Hematopoietic multipotent progenitor cell (in vitro differentiated cells): ENCODE measurements at regions not wholly inside any gene's neighbourhood (a gene's known extent, or its start where the extent isn't known, plus 50 kb on each side); places are given as distances from the start of the nearest gene placed in this dataset. TPM values are rescaled to one million over a fixed set of nuclear protein-coding genes. Genes with fewer than 3 reads are reported as not detected.

Source experiments
- DNase-seq, 3 donors: peaks; one replicate each; pipeline ENCODE4 v3.0.0-alpha.2; 2011 to 2015; ENCODE audit warnings: low read depth in 2 of 3, low spot score in 2 of 3
- small RNA-seq: library from RNA; depleted of rRNA; stranded (forward); fragments of <200 nt; gene quantifications from one replicate; pipeline ENCODE3, GENCODE V24; 2012

DNA sequence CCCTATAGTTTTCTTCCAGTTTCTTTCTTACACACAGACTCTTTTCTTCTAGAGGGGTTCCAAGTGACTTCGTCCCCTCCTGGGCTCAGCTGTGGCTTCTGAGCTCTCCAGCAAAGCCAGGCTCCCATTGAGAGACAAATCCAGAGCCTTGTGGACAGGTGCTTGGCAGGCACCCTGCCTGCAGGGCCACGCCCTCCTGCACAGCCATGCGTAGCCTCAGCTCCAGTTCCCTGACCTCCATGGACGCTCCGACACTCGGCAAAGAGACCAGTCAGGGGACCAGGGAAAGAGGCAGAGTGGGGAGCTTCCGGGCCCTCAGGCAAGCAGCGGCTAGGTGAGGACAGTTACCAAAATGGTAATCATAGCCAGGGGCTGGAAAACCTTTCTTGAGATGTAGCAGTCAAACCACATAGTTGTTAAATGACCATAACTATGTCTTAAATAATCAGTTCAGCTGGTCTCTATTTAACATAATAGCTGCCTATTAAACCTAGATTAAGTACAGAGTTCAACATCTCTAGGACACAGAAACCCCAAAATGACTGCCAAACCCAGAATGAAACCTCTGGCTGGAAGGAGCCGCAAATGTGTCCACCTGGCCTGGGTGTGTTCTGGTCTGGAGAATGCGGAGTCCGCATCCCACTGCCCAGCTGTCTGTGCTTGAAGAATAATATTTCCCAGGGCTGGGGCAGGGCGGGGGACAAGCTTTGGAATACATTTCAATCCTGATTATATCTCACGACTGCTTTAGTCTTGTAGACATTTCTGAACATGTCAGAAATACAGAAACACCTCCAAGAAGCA lies 69.3 kb upstream of the RGMA start:
- no peak for DNase-seq

DNA sequence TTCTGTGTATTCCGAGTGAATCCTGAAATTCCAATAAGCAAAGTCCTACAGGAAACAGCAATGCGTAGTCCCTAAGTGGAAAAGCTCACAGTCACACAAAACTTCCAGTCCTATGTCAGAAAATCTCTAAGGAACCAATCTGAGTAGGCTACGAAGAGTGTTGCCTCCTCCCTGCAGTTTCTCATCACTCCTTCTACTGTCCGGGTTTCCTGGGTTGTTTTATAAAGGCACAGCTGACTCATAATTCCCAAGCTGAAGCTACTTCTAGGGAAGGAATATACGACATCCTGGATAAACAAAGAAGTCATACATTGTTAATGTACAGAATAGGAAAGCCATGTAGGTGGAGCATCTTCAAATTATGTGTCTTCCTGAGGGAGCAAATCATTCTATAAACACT lies 65.7 kb upstream of the RGMA start:
- DNase-seq, result no peak

DNA sequence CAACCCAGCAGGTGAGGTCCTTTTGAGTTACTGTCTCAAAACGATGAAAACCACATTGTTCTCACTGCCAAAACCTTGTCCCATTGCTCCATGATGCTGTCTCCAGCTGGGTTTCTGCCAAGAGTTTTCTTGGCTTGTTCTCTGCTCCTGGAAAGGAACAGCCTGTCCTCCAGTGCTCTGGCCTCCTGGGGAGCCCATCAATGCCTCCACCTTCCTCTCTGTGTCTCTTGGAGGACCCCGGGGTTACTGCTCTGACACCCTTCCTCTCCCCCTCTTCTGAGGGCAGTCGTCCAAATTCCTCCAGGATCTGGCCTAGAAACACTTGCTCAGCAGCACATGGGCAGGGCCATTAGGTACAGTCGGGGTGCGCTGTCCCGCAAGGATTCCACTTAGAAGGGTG lies 63.9 kb upstream of the RGMA start:
- DNase-seq, result no peak

DNA sequence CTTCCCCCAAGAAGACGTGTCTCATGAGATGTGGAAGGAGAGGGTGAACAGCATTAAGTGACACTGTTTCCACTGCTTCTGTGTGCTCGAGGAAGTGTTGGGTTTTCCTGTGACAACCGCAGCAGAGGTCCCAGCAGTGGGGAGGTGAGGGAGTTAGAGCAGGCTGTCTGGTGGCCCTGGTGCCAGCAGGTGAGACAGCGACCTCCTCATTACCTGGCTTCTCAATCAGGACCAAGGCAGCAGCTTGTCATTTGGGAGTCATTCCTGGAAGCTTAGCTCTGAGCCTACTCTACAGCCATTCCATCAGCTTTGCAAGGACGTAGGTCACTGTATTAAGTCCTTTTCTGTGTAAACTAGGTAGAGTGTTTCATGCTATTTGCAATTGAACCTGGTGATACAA lies 63.3 kb upstream of the RGMA start:
- peak in 2 of 3 donors; percentile 6 to 36 for DNase-seq

DNA sequence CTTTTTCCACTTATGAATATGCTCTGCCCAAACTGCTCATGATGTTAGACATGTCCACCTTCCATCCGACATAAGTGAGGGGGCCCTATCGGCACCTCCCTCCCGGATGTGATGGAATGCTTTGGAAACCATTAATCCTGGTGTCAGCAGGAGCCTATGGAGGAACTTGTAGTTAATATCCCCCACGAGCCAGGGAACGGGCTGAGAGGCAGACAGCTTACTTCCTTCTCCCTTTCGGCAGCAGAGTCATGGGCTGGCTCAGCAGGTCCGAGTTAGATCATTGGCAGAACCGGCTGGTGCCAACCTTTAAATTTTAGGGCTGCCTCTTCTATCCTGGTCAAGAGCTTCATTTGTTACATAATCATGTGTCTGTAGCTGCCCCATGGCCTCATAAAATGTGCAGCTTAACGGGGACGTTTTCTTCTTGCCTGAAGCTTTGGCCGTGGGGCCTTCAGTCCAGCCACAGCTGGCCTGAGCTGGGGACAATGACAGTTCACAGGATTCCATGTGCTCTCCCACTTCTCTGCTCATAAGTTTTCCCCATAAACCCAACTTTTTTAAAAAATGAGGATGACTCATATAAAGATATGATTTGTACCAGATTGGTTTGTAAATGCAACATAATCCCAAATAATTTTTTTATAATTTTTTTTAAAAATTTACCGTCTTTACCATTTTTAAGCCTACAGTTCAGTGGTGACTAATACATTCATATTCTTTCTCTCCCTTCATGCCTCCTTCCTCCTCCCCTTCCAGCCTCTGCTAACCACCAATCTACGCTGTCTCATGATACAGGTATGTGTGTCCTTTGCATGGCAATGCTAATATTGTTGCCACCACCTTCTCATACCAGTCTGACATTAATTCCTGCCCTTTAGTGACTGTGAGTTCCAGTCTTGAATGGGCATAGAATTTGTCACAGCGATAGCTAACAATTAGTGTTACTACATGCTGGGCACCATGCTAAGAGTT lies 62.2 kb upstream of the RGMA start:
- peak in 1 of 3 donors; percentile 22 for DNase-seq

DNA sequence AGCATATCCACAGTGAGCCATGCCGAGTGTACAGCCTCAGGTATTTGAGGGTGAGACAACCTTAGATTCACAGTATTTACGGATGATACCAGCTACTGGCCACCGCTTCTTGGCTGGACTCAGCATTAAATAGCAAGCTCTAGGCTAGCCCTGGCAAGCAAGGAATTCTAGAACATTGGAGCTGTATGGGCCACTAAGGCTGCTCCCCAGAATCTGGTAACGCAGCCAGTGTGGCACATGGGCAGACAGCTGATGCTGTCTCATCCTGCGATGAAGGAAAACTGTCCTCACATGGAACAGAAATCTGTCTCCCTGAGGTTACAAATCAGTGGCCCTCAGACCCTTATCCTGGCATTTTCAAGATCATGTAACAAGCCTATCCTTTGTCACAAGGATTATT lies 57.6 kb upstream of the RGMA start:
- DNase-seq, result no peak

DNA sequence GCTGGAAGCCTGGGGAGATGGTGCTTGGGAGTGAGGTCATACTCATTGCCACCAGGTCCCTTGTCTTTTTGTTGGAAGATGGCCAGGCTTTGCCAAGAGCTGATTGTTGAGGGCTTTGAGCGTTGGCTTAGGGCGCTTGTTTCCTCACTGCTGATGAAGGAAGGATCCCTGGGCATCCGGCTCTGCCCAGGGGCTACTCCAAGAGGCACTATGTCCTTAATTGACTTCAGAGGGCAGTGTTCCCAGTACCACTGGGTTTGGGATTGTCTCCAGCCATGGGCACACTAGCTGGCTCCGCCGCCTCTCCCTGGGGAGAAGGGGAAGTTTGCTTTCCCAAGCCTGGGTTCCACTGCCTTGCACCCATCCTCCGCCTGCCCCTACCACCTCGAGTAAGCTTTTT lies 57.2 kb upstream of the RGMA start:
- no peak for DNase-seq

DNA sequence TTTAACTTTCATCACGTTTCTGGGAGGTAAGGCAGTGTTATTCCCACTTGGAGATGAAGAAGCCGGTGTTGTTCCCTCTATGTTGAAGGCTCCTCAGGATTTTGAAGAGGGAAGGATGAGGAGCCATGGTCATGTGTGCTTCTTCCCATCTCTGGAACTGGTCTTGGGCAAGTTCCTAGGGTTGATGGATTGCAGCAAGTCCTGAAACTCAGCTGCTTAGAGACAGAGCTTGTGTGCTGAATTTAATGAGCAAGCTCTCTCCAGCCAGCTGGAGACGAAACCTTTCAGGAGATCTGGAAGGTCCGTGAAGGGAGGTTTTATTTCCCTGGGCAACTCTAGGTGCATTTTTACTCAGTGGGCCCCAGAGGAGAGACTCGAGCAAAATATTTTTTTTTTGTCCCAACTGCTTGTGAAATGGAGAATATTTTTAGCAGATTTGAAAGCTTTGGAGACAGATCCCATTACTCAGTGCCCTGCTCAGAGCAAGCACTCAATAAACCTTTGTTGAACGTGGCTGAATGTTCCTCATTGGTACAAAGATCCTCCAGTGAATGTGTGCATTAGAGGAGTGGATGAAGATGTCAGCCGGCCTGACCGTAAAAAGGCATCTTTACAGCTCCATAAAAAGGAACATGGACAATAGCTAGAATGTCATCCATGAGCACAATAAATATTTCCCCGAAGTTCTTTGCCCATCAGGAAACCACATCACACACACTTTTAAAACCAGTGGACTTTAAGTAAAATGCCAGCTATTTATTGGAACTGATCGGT lies 55.6 kb upstream of the RGMA start:
- DNase-seq, result no peak

DNA sequence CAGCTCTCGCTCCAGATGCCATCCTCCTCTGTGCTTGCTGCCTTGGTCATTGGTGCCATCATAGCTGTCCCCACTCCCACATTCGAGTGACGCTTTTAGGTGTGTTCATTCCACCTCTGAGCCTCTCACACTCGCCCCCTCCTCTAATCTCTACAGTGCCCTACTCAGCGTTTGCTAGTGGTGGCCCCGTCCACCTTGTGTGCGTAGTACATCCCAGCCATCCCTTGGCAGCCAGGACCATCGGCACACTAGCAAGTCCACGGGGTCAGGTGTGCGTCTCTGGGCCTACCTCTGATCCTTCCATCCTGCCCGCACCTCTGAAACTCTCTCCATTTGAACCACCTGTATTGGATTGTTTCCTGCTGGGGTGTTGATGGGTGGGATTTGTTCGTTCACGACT lies 54.2 kb upstream of the RGMA start:
- DNase-seq, result no peak

DNA sequence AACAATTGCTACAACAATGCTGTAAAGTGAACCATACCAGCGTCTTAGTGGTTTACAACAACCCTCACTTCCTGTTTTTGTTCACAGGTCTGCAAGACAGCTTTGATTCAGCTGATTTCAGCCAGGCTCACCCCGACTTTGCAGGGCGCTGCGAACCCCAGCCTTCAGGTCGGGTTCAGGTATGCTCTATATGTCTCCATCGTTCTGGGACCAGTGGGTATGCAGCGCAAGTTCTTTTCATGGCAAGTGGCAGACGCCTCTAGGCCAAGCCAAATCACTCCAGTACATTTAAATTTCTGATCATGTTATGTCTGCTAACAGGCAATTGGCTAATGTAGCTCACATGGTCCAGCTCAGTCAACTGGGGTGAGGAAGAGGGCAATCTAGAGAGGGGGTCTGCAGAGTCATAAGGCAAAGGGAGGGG lies 52.4 kb upstream of the RGMA start:
- peak in 1 of 3 donors; percentile 32 for DNase-seq

DNA sequence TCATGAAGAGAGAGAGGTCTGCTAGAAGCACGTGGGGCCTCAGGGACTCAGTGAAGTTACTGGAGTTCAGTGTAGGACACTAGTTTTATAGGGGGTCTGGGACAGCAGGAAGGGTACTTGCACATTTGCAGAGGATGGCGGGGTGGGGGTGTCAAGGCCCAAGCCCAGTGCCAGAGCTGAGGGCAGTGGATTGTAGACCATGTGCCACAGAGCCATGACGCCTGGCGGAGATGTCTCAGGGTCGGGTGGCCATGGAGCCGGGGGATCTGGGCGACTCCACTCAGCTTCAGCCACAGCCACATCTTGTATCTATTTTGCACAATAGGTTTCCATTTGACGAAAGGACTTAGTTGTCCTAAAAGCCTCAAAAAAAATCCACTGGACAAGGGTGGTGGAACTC lies 50.4 kb upstream of the RGMA start:
- DNase-seq, result no peak

DNA sequence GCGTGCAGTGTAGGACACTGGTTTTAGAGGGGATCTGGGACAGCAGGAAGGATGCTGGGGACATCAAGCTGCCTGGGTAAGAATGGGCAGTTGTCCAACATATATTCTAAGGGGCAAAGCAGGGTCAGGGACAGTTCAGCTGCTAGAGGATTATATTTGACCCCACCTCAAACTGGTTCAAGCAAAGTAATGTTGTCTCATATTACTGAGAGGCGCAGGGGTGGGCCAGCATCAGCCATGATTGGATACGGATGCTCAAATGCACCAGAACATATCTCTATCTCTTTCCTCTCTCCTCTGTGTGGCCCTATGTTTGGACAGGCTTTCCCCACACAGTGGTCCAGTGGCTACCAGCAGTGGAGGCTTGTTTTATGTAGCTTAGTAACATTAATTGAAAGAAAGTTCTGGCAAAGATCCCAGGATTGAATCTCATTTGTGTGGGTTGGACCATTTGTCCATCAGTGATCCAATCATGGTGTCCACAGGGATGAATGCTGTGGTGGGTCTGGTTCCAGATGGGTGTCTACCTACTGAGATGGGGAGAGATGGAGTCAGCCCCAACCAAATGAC lies 49.8 kb upstream of the RGMA start:
- DNase-seq, result no peak

Small RNA genes in the stretch of these regions (small RNA-seq; reads per million reads assigned to genes)
- not detected for gene AC103996.1
- not detected for gene AC112693.2
